ENCODE measurements at regions not wholly inside any gene's neighbourhood (a gene's known extent, or its start where the extent isn't known, plus 50 kb on each side); places are given as distances from the start of the nearest gene placed in this dataset.

DNA sequence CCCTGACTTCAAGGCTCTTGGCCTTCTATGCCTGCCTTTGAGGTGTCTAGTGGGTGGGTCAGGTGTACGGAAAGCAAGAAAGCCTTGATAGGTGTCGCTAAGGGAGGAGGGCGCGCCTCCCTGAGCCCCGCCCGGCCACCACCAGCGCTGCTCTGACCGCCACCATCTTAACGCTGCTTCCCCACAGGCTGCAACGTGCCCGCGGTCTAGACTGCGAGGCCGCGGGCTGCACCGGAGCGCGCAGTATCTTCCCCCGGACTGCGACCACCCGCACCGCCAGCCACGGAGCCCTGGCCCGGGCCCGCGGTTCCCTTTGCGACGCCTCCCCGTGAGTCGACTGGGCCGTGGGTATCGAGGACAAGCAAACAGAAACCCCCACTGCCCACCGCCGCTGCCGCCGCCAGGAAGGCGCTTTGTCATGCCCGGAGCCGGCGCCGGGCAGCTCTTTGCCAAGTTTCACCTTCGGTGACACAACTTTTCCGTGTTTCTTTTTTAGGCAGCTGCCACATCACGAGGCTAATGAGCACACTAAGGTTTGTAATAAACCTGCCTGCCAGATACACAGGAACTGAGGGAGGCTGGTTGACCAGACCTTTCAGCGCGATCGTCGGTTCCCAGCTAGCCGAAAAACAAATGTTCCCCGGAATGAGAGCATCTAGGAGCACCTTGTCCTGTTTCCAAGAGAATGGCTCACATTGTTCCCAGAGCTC lies 335.8 kb upstream of the F9 start (continued):
- TF ChIP-seq, protein P1, sequence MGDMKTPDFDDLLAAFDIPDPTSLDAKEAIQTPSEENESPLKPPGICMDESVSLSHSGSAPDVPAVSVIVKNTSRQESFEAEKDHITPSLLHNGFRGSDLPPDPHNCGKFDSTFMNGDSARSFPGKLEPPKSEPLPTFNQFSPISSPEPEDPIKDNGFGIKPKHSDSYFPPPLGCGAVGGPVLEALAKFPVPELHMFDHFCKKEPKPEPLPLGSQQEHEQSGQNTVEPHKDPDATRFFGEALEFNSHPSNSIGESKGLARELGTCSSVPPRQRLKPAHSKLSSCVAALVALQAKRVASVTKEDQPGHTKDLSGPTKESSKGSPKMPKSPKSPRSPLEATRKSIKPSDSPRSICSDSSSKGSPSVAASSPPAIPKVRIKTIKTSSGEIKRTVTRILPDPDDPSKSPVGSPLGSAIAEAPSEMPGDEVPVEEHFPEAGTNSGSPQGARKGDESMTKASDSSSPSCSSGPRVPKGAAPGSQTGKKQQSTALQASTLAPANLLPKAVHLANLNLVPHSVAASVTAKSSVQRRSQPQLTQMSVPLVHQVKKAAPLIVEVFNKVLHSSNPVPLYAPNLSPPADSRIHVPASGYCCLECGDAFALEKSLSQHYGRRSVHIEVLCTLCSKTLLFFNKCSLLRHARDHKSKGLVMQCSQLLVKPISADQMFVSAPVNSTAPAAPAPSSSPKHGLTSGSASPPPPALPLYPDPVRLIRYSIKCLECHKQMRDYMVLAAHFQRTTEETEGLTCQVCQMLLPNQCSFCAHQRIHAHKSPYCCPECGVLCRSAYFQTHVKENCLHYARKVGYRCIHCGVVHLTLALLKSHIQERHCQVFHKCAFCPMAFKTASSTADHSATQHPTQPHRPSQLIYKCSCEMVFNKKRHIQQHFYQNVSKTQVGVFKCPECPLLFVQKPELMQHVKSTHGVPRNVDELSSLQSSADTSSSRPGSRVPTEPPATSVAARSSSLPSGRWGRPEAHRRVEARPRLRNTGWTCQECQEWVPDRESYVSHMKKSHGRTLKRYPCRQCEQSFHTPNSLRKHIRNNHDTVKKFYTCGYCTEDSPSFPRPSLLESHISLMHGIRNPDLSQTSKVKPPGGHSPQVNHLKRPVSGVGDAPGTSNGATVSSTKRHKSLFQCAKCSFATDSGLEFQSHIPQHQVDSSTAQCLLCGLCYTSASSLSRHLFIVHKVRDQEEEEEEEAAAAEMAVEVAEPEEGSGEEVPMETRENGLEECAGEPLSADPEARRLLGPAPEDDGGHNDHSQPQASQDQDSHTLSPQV (IDR thresholded peaks at IDR 0.05): peak; percentile 90
- no peak for TF ChIP-seq SRSF9 (IDR thresholded peaks at IDR 0.05; ENCODE audit: borderline replicate concordance, low read depth, low read length)
- TF ChIP-seq, protein P2, sequence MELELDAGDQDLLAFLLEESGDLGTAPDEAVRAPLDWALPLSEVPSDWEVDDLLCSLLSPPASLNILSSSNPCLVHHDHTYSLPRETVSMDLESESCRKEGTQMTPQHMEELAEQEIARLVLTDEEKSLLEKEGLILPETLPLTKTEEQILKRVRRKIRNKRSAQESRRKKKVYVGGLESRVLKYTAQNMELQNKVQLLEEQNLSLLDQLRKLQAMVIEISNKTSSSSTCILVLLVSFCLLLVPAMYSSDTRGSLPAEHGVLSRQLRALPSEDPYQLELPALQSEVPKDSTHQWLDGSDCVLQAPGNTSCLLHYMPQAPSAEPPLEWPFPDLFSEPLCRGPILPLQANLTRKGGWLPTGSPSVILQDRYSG (tag; conservative IDR thresholded peaks at IDR 0.05; ENCODE audit: low read depth): peak; percentile 81; the same call in 1 of the 2 replicates
- TF ChIP-seq YY1 (IDR thresholded peaks at IDR 0.05; ENCODE audit: borderline replicate concordance in 1 of 3, control insufficient read depth in 1 of 3, extremely low read depth in 1 of 3, insufficient read depth in 3 of 3, insufficient read length in 1 of 3, insufficient replicate concordance in 2 of 3, low read depth in 1 of 3, low read length in 2 of 3): peak; percentile 15 to 75 (median 72)
- TF ChIP-seq, protein P3, sequence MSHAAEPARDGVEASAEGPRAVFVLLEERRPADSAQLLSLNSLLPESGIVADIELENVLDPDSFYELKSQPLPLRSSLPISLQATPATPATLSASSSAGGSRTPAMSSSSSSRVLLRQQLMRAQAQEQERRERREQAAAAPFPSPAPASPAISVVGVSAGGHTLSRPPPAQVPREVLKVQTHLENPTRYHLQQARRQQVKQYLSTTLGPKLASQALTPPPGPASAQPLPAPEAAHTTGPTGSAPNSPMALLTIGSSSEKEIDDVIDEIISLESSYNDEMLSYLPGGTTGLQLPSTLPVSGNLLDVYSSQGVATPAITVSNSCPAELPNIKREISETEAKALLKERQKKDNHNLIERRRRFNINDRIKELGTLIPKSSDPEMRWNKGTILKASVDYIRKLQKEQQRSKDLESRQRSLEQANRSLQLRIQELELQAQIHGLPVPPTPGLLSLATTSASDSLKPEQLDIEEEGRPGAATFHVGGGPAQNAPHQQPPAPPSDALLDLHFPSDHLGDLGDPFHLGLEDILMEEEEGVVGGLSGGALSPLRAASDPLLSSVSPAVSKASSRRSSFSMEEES (CRISPR knock-in tag; IDR thresholded peaks at IDR 0.05): no peak
- no peak for TF ChIP-seq SOX6 (IDR thresholded peaks at IDR 0.05)
- TF ChIP-seq CBX8 (IDR thresholded peaks at IDR 0.05; ENCODE audit: borderline replicate concordance, extremely low read depth, low read depth, low read length, poor library complexity, severe bottlenecking): no peak
- TF ChIP-seq MYC (IDR thresholded peaks at IDR 0.05; ENCODE audit: low read depth, low read length): peak; percentile 22; the same call in 1 of the 2 replicates
- no peak for TF ChIP-seq MYC (CRISPR knock-in tag; IDR thresholded peaks at IDR 0.05; ENCODE audit: borderline replicate concordance, low read depth)
- 0 out of 2 replicates have a peak, but pooled peaks have one; percentile 48 for TF ChIP-seq ZNF766 (CRISPR knock-in tag; conservative IDR thresholded peaks at IDR 0.05)
- TF ChIP-seq ZNF785 (CRISPR knock-in tag; IDR thresholded peaks at IDR 0.05): no peak
- TF ChIP-seq, protein P4, sequence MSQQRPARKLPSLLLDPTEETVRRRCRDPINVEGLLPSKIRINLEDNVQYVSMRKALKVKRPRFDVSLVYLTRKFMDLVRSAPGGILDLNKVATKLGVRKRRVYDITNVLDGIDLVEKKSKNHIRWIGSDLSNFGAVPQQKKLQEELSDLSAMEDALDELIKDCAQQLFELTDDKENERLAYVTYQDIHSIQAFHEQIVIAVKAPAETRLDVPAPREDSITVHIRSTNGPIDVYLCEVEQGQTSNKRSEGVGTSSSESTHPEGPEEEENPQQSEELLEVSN (IDR thresholded peaks at IDR 0.05; ENCODE audit: borderline replicate concordance in 1 of 2, extremely low read depth in 1 of 2, insufficient read depth in 1 of 2, insufficient read length in 1 of 2, low read depth in 1 of 2, low read length in 1 of 2, poor library complexity in 1 of 2, severe bottlenecking in 1 of 2): peak; percentile 66 to 84
- TF ChIP-seq, protein P5, sequence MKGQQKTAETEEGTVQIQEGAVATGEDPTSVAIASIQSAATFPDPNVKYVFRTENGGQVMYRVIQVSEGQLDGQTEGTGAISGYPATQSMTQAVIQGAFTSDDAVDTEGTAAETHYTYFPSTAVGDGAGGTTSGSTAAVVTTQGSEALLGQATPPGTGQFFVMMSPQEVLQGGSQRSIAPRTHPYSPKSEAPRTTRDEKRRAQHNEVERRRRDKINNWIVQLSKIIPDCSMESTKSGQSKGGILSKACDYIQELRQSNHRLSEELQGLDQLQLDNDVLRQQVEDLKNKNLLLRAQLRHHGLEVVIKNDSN (CRISPR knock-in tag; IDR thresholded peaks at IDR 0.05): no peak
- no peak for TF ChIP-seq RFX7 (CRISPR knock-in tag; IDR thresholded peaks at IDR 0.05)
- TF ChIP-seq HNRNPL (IDR thresholded peaks at IDR 0.05; ENCODE audit: low read depth, low read length): 0 out of 2 replicates have a peak, but pooled peaks have one; percentile 50
